HG03442 (cell line): ENCODE measurements at regions not wholly inside any gene's neighbourhood (a gene's known extent, or its start where the extent isn't known, plus 50 kb on each side); places are given as distances from the start of the nearest gene placed in this dataset.

ENCODE experiments used
- ATAC-seq: cut with Tn5 transposase; IDR thresholded peaks from one replicate; pipeline ENCODE4 v1.9.1; 2021; ENCODE audit warnings: mild to moderate bottlenecking, moderate library complexity; ENCODE audit not compliant: unreplicated experiment

GRCh38 chr6:1094306-1094705 lies 217.6 kb upstream of the FOXQ1 start:
- ATAC-seq, result no peak

- ATAC-seq, result no peak
Measured at GRCh38 chr6:1091900-1092299, 220.0 kb upstream of the FOXQ1 start.

- no peak for ATAC-seq
Measured at GRCh38 chr6:1089859-1090258, 222.0 kb upstream of the FOXQ1 start.

- no peak for ATAC-seq
Measured at GRCh38 chr6:1088492-1089001, 223.4 kb upstream of the FOXQ1 start.

- ATAC-seq, result no peak
Measured at GRCh38 chr6:1087154-1087843, 224.6 kb upstream of the FOXQ1 start.

- ATAC-seq, result no peak
Measured at GRCh38 chr6:1086446-1087153, 225.3 kb upstream of the FOXQ1 start.

GRCh38 chr6:1082285-1082935 lies 229.5 kb upstream of the FOXQ1 start:
- no peak for ATAC-seq

GRCh38 chr6:1081551-1082284 lies 230.2 kb upstream of the FOXQ1 start:
- ATAC-seq, result no peak

GRCh38 chr6:1080453-1081337 lies 231.2 kb upstream of the FOXQ1 start:
- no peak for ATAC-seq

GRCh38 chr6:1079525-1079924 lies 232.4 kb upstream of the FOXQ1 start:
- no peak for ATAC-seq

GRCh38 chr6:1077478-1078416 lies 234.2 kb upstream of the FOXQ1 start:
- no peak for ATAC-seq

- ATAC-seq, result no peak
Measured at GRCh38 chr6:1076531-1077459, 235.1 kb upstream of the FOXQ1 start.

GRCh38 chr6:1075880-1076279 lies 236.0 kb upstream of the FOXQ1 start:
- no peak for ATAC-seq

- no peak for ATAC-seq
Measured at GRCh38 chr6:1075444-1075843, 236.5 kb upstream of the FOXQ1 start.

GRCh38 chr6:1070085-1070521 lies 241.8 kb upstream of the FOXQ1 start:
- ATAC-seq, result no peak

- no peak for ATAC-seq
Measured at GRCh38 chr6:1068905-1069304, 243.0 kb upstream of the FOXQ1 start.

GRCh38 chr6:1068068-1068467 lies 243.8 kb upstream of the FOXQ1 start:
- ATAC-seq, result no peak

GRCh38 chr6:1067346-1067745 lies 244.6 kb upstream of the FOXQ1 start:
- ATAC-seq, result no peak
